Body of pancreas (tissue), 4 donors: ENCODE measurements at regions not wholly inside any gene's neighbourhood (a gene's known extent, or its start where the extent isn't known, plus 50 kb on each side); places are given as distances from the start of the nearest gene placed in this dataset.

Source experiments
- ATAC-seq: fragments of 150-250 bp; one replicate; pipeline ENCODE4 v1.9.1; 2016
- DNase-seq, 4 donors: peaks; one replicate each; pipeline ENCODE4 v3.0.0-alpha.2; 2019
- H3K27ac ChIP-seq, 4 donors: fragments of 200-600 bp; sonication (generic); 1 replicate in 3 of 4; 2 replicates in 1 of 4; pipeline versions ENCODE4 v1.5.1 to v1.6.1; 2016 to 2019; ENCODE audit warnings: mild to moderate bottlenecking in 1 of 4, mixed read lengths in 1 of 4, moderate library complexity in 1 of 4
- H3K27me3 ChIP-seq, 2 donors: fragments of 200-600 bp; sonication (generic); one replicate each; pipeline ENCODE4 v1.6.0; 2016; ENCODE audit warnings: mild to moderate bottlenecking in 1 of 2
- H3K36me3 ChIP-seq, 2 donors: fragments of 200-600 bp; sonication (generic); replicated peaks in 1 of 2; 2 replicates each; pipeline ENCODE4 v1.5.1; 2016; ENCODE audit warnings: low read depth in 2 of 2; ENCODE audit not compliant: insufficient read depth in 1 of 2
- H3K4me1 ChIP-seq: fragments of 200-600 bp; sonication (generic); one replicate; pipeline ENCODE4 v1.6.0; 2016
- H3K4me3 ChIP-seq, 2 donors: fragments of 200-600 bp; sonication (generic); 1 replicate in 1 of 2; 2 replicates in 1 of 2; pipeline ENCODE4 v1.5.1; 2016 to 2019
- H3K9me3 ChIP-seq, 3 donors: fragments of 200-600 bp; sonication (generic); 1 replicate in 2 of 3; 2 replicates in 1 of 3; pipeline ENCODE4 v1.5.1; 2016
- POLR2A ChIP-seq, 3 donors: fragments of 450-650 bp; IDR thresholded peaks; one replicate each; pipeline ENCODE4 v1.6.1; 2016; ENCODE audit warnings: antibody characterized with exemption in 3 of 3, mild to moderate bottlenecking in 2 of 3
- WGBS, 2 donors: methylation state at CpG; one replicate each; pipeline ENCODE4 v1.1.5; 2017; 5-methylcytosine and 5-hydroxymethylcytosine counted together
- intact Hi-C: fragments of 100-400 bp; cut with DNase I; formaldehyde crosslinking; loops from one replicate; pipeline ENCODE4 v1.15.1; 2023
- TF ChIP-seq, protein P1 (sequence below), 7 experiments: fragments of 450-650 bp in 4 of 7; fragments of 200-600 bp in 3 of 7; sonication (generic) in 3 of 7; IDR thresholded peaks; one replicate each; pipeline ENCODE4 v1.5.1; 2016 to 2019; ENCODE audit warnings: antibody characterized with exemption in 7 of 7

DNA sequence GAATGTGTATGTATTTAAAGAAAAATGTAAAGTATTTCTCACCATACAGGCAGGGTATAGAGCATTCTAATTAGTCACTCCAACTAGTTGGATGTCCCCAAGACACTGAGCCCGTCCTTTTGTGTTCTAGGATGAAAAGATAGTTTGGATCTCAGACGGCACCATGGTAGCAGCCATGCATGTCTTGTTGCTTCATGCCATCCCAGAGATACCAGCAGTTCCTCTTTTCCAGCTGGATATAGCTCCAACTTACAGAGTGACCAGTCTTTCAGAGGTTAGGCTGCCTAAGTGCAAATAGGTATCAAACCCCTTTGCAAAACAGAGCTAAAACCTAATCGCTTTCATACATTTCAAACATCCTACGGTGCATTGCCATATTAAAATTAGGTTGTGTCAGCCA lies 275.3 kb downstream of the MTX2 start:
- H3K27ac ChIP-seq: no peak overlapping the region
- DNase-seq: no peak
- H3K27me3 ChIP-seq: no peaks in the 10 kb centered on the region
- no peaks in the 10 kb centered on the region for H3K36me3 ChIP-seq
- no peak for ATAC-seq
- 73 to 80% methylated on average over 4 of the region's 4 CpGs for WGBS, 2 donors
- no peak overlapping the region for H3K4me3 ChIP-seq
- intact Hi-C loops: loop anchor here (10.0 kb wide), 1 partner anchor 400 kb away; no protein-coding TSS in a partner anchor
- no peaks in the 10 kb centered on the region for H3K9me3 ChIP-seq
- no peaks in the 10 kb centered on the region for H3K4me1 ChIP-seq
- TF ChIP-seq, protein P1, sequence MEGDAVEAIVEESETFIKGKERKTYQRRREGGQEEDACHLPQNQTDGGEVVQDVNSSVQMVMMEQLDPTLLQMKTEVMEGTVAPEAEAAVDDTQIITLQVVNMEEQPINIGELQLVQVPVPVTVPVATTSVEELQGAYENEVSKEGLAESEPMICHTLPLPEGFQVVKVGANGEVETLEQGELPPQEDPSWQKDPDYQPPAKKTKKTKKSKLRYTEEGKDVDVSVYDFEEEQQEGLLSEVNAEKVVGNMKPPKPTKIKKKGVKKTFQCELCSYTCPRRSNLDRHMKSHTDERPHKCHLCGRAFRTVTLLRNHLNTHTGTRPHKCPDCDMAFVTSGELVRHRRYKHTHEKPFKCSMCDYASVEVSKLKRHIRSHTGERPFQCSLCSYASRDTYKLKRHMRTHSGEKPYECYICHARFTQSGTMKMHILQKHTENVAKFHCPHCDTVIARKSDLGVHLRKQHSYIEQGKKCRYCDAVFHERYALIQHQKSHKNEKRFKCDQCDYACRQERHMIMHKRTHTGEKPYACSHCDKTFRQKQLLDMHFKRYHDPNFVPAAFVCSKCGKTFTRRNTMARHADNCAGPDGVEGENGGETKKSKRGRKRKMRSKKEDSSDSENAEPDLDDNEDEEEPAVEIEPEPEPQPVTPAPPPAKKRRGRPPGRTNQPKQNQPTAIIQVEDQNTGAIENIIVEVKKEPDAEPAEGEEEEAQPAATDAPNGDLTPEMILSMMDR (IDR thresholded peaks at IDR 0.05): no peak
- TF ChIP-seq POLR2A (IDR thresholded peaks at IDR 0.05): no peak

GRCh38 chr2:176544991-176545956 lies 276.0 kb downstream of the MTX2 start:
- Histone ChIP-seq H3K27me3 (no peaks in the 10 kb centered on the region), H3K4me3 (no peak overlapping the region), H3K4me1 (no peaks in the 10 kb centered on the region), H3K36me3 (no peaks in the 10 kb centered on the region), H3K9me3 (no peaks in the 10 kb centered on the region), H3K27ac (no peak overlapping the region)
- ATAC-seq (no peak), DNase-seq (no peak)
- 50 to 53% methylated on average over 4 of the region's 4 CpGs for WGBS, 2 donors
- TF ChIP-seq, protein P1 (IDR thresholded peaks at IDR 0.05): no peak
- no peak for TF ChIP-seq POLR2A (IDR thresholded peaks at IDR 0.05)
- intact Hi-C loops: loop anchor here (10.0 kb wide), 1 partner anchor 400 kb away; no protein-coding TSS in a partner anchor

- Histone ChIP-seq H3K4me3 (no peak overlapping the region), H3K36me3 (no peaks in the 10 kb centered on the region), H3K27me3 (no peaks in the 10 kb centered on the region), H3K4me1 (no peaks in the 10 kb centered on the region), H3K27ac (no peak overlapping the region), H3K9me3 (no peaks in the 10 kb centered on the region)
- DNase-seq: no peak
- intact Hi-C loops: loop anchor here (10.0 kb wide), 1 partner anchor 402 kb away; no protein-coding TSS in a partner anchor
- ATAC-seq: no peak
- WGBS, 2 donors: 72 to 90% methylated on average over 4 of the region's 4 CpGs
- TF ChIP-seq POLR2A (IDR thresholded peaks at IDR 0.05): no peak
- TF ChIP-seq, protein P1 (IDR thresholded peaks at IDR 0.05): no peak
These were observed 277.3 kb downstream of the MTX2 start for GRCh38 chr2:176546550-176546949.

- ATAC-seq: no peak
- no peaks in the 10 kb centered on the region for H3K9me3 ChIP-seq
- peaks cover 0 to 3% of the 10 kb centered on the region in 2 donors for H3K27me3 ChIP-seq
- no peak overlapping the region for H3K27ac ChIP-seq
- TF ChIP-seq POLR2A (IDR thresholded peaks at IDR 0.05): no peak
- no peaks in the 10 kb centered on the region for H3K36me3 ChIP-seq
- no peak for DNase-seq
- 44 to 57% methylated on average over 1 of the region's 1 CpG for WGBS, 2 donors
- intact Hi-C loops: no loop called here
- H3K4me3 ChIP-seq: no peak overlapping the region
- peaks cover 10% of the 10 kb centered on the region for H3K4me1 ChIP-seq
These were observed 283.4 kb downstream of the MTX2 start for GRCh38 chr2:176552501-176553135.

- TF ChIP-seq, protein P1 (IDR thresholded peaks at IDR 0.05): no peak
- no peak for TF ChIP-seq POLR2A (IDR thresholded peaks at IDR 0.05)
- WGBS, 2 donors: 1 to 4% methylated on average over 16 of the region's 16 CpGs
- Histone ChIP-seq H3K4me3 (no peak overlapping the region), H3K4me1 (peaks cover 10% of the 10 kb centered on the region), H3K27ac (peak overlapping the region in 1 of 4 donors; percentile 48), H3K9me3 (no peaks in the 10 kb centered on the region), H3K36me3 (no peaks in the 10 kb centered on the region), H3K27me3 (peaks cover 0 to 3% of the 10 kb centered on the region in 2 donors)
- peak; percentile 41 to 66 (median 53) for DNase-seq
- intact Hi-C loops: no loop called here
- ATAC-seq: peak; percentile 75
These were observed 284.5 kb downstream of the MTX2 start for GRCh38 chr2:176553685-176554100.
